SK-N-DZ (cell line): ENCODE measurements at regions not wholly inside any gene's neighbourhood (a gene's known extent, or its start where the extent isn't known, plus 50 kb on each side); places are given as distances from the start of the nearest gene placed in this dataset.
A peak's percentile ranks its signal among the peaks of the same experiment; 100 is the strongest.

Source experiments
- DNase-seq: peaks from one replicate; pipeline ENCODE4 v3.0.0-alpha.2; 2015; ENCODE audit warnings: low spot score

DNA sequence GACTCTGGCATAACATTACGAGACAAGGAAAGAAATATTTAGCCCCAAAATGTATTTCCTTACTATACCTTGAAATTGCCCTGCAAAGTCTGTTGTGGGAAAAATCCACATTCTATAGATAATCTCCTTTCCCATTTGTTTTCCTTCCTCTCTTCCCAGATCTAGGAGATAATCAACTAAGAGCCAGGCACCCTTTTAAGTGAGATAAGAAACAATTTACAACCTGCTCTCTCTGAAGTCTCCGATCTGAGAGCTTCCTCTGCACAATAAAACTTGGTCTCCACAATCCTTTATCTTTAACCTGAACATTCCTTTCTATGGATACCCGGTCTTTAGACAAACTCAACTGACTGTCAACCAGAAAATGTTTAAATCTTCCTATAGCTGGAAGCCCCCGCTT is 1160.7 kb upstream of the NRXN1 start:
- DNase-seq: peak; percentile 59

DNA sequence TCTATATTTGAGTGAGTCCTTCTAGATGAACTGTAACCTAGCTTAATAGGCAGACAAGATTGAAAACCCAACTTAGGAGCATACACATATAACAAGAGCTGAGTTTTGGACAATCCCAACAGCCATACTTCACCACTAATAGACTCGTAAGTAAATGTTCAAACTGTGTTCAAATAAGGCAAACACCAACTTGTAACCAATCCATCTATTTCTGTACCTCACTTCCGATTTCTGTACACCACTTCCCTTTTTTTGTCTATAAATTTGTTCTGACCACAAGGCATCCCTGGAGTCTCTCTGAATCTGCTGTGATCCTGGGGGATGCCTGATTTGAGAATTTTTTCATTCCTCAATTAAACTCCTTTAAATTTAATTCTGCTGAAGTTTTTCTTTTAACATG is 1149.1 kb upstream of the NRXN1 start:
- DNase-seq: no peak

DNA sequence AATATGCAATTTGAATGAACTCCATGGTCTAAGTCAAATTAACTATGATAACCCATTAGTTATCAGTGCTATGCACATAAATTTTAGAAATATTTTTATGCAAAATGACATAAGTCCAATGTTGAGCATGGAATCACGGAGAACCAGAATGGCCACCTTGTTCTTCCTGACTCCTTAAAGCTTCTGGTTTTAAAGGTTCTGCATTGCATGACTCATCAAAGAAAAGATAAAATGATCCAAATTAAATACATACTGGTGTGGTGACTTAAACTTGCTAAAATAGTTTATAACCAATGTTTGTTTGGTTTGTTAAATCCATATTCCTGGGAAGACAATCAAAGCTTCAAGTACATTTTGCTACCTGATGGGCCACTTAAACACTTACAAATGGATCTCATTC is 1146.9 kb upstream of the NRXN1 start:
- no peak for DNase-seq

DNA sequence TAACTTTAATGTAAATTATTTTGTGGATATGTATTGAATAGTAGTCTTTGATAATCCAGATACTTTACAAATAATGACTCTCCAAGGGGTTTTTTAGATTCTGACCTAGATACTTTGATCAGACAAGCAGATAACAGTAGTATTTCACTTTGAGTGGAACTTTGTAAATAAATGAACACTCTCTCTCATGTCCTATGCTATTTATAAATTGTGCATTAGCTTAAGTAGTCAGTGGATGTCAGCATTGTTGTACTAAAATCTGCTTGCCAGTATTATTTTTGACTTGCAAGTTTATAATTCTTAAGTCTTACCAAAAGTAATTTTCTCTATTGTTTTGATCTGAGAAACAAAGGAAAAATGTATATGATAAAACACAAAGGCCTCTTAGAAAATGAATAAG is 1113.1 kb upstream of the NRXN1 start:
- DNase-seq: no peak

DNA sequence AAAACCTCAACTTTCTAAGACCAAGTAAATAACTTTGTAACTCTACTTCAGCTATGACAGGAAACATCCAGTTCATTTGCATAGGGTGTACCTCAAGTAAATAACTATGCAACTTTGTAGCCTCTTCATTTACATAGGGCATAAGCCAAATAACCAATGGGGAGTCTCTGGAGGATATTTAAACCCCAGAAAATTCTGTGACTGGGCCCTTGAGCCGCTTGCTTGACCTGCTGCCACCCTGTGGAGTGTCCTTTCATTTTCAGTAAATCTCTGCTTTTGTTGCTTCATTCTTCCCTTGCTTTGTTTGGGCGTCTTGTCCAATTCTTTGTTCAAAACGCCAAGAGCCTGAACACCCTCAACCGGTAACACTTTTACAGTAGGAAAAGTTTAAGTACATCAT is 1112.7 kb upstream of the NRXN1 start:
- DNase-seq: no peak

DNA sequence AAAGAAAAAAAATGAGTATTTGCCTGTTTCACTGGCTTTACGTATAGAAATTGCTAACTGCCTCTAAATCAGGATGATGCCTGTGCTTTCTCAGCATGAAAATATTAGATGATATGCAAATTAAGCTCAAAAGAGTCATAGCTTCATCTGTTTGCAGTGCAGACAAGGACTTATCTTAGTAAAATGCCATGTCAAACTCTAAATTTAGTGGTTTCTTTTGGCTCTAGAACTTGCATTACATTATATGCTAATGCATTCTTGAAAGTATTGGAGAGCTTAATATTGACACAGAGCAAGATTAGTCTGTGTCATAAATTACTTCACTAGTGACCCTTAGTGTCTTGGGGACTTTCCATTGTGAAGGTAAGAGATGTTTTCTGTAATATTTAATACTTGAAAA is 1109.1 kb upstream of the NRXN1 start:
- DNase-seq: no peak

- no peak for DNase-seq
These were observed 1107.3 kb upstream of the NRXN1 start for GRCh38 chr2:52139241-52139640.

GRCh38 chr2:52135235-52135634 is 1103.3 kb upstream of the NRXN1 start:
- no peak for DNase-seq

DNA sequence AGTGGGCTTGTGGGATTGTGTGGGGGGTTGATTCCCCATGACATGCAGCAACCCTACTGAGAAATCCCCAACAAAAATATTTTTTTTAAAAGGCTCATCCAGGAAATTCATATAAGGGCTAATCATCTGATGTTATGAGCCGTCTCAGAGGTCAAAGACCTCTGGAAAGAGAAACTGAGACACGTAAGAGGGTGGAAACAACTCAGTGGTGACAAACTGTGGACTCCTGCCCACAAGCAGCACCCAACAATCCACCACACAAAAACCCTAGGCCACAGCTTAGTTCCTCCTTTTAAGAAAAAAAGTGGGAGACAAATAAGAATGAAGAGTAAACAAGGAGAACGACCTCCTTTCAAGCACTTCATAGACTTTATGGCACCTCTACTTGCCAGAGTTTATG is 1096.1 kb upstream of the NRXN1 start:
- DNase-seq: no peak

DNA sequence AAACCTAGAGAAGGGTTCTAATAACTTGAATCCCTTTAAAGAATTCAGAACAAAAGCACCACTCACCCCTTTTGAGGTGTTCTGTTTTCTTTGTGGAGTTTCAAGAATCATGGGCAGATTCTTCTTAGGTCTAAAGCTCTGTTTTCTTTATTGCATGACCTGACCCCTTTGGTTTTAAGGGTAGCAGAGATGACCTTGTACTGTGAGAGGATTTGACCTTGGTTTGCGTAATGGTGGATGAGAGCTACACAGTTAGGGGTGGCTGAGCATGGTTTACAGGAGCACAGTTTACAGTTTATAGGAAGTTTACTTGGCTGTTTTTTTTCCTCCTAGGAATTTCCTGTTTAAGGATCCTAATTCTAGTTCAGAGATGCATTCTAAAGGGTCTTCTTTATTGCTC is 1095.6 kb upstream of the NRXN1 start:
- no peak for DNase-seq

DNA sequence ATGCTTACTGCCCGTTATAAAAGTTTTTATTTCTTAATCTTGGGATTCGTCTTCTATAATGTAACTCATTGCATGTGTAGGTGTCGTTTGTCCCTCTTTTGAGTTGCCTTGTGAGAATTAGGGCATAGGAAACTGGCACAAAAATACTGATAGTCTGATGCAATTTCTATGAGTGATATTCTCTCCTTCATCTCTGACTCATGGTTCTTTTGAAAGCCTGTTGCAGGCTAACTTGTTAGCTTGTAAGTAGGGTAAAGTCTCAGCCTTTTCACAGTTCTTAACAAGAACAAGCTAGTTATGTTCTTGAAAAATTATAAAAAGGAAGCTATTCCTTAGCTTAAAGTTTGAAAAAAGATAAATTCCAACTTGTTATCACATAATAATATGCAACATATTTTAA is 1085.4 kb upstream of the NRXN1 start:
- DNase-seq: no peak

GRCh38 chr2:52115750-52116149 is 1083.8 kb upstream of the NRXN1 start:
- peak; percentile 96 for DNase-seq

GRCh38 chr2:52113338-52113737 is 1081.4 kb upstream of the NRXN1 start:
- no peak for DNase-seq

GRCh38 chr2:52112141-52112540 is 1080.2 kb upstream of the NRXN1 start:
- no peak for DNase-seq

- no peak for DNase-seq
These were observed 1075.2 kb upstream of the NRXN1 start for GRCh38 chr2:52107124-52107523.

GRCh38 chr2:52097071-52097470 is 1065.1 kb upstream of the NRXN1 start:
- no peak for DNase-seq

- no peak for DNase-seq
These were observed 1052.8 kb upstream of the NRXN1 start for GRCh38 chr2:52084759-52085158.

DNA sequence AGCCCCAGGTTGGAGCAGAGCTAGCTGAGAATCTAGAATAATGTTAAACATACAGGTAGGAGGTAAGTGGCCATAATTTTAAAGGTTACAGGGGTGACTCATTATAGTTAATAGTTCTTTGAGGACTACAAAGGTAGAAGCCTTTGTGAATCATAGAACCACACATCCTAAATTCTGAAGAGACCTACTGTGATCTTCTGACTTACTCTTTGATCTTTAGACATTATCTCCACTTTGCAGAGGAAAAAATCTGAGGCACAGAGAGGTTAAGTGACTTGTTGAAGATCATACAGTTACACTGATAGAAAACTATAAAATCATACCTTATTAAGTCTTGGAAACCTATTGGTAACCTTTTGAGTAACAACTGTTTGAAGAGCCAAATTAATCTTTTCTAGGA is 1051.3 kb upstream of the NRXN1 start:
- DNase-seq: no peak

- no peak for DNase-seq
These were observed 1050.7 kb upstream of the NRXN1 start for GRCh38 chr2:52082646-52083045.

DNA sequence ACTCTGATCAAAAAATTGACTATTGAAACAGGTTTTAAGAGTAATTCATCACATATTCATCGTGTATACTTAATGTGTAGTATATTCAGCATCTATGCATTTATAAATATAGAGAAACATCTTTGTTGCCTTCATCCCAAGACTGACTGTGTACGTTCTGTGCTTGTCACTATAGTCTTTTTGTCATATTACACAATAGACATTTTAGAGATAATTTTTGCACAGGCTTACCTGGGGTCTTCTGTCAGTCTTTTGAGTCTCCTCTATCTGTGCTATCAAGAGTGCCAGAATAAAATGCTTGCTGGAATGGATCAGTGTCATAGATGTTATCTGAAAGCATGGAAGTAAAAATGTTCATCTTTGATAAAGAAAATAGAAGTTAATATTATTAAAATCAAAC is 1047.7 kb upstream of the NRXN1 start:
- DNase-seq: no peak

DNA sequence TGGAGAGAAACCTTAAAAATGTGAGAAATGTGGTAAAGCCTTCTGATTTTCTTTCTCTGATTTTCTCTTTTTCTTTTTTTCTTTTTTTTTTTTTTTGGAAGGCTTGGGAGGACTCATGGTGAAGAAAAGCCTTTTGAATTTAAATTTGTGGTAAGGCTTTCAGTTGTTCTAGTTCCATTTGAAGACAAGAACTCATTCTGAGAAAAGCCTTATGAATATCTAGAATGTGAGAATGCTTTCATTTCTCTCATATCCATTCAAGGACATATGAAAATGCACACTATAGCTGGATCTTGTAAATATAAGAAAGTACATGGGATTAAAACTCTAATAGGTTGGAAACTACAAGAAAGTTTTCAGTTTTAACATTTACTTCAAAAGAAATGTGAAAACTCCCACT is 1045.2 kb upstream of the NRXN1 start:
- no peak for DNase-seq

GRCh38 chr2:52074130-52074719 is 1042.3 kb upstream of the NRXN1 start:
- DNase-seq: peak; percentile 76

GRCh38 chr2:52072949-52073348 is 1041.0 kb upstream of the NRXN1 start:
- peak; percentile 45 for DNase-seq

DNA sequence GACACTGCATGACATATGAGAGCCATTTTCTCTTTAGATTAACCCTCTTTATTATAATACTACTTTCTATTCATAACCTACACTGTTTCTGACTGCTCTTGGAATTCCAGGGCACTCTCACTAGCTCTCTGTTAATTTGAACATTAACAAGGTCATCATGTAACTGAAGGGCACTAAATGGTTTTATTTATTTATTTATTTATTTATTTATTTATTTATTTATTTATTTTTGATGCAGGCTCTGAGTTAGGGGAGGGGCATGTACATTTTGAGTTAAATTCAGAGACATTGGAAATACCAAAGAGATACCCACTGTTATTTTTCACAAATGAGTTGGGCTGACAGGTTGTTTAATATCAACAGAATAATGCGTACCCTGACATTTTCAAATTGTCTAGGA is 1038.7 kb upstream of the NRXN1 start:
- no peak for DNase-seq
